IMR-90 (cell line): ENCODE measurements at regions not wholly inside any gene's neighbourhood (a gene's known extent, or its start where the extent isn't known, plus 50 kb on each side); places are given as distances from the start of the nearest gene placed in this dataset.

Experiments
- ATAC-seq: fragments of 200-7000 bp; cut with Tn5 transposase; 2 replicates; pipeline ENCODE4 v1.9.1; 2020; ENCODE audit warnings: low read depth, mild to moderate bottlenecking, moderate library complexity
- BruUV-seq: library from RNA; stranded (reverse); fragments of 400-500 nt; replicated peaks from 2 replicates; lab custom pipeline; 2021; lab: Mats Ljungman, UMichigan
- CTCF ChIA-PET: fragments of 300-600 bp; formaldehyde crosslinking; extraction: SDS; loops from one replicate; lab custom pipeline; 2021; ENCODE audit warnings: antibody characterized with exemption; lab: Yijun Ruan, JAX
- POLR2A ChIA-PET: fragments of 300-600 bp; sonication (Branson Sonifier 250); formaldehyde crosslinking; loops from one replicate; lab custom pipeline; 2022; ENCODE audit warnings: antibody characterized with exemption; ENCODE audit not compliant: unreplicated experiment; lab: Charles Lee
- DNase-seq: peaks from one replicate; pipeline ENCODE4 v3.0.0; 2013
- H2AFZ ChIP-seq: replicated peaks from 2 replicates; pipeline ENCODE3; 2013; ENCODE audit warnings: low read length, mild to moderate bottlenecking; ENCODE audit not compliant: poor library complexity
- H2AK5ac ChIP-seq: 2 replicates; pipeline ENCODE4 v1.6.1; 2013; ENCODE audit warnings: low read depth, low read length, inconsistent platforms
- H2AK9ac ChIP-seq: replicated peaks from 2 replicates; pipeline ENCODE3; 2013; ENCODE audit warnings: mild to moderate bottlenecking, low read depth, low read length, moderate library complexity; ENCODE audit not compliant: poor library complexity
- H2BK120ac ChIP-seq: 2 replicates; pipeline ENCODE4 v1.6.1; 2013; ENCODE audit warnings: low read depth, low read length, inconsistent platforms
- H2BK15ac ChIP-seq: 3 replicates; pipeline ENCODE4 v1.6.1; 2013; ENCODE audit warnings: low read depth, low read length, inconsistent platforms
- H2BK20ac ChIP-seq: 2 replicates; pipeline ENCODE4 v1.6.1; 2013; ENCODE audit warnings: low read depth, mild to moderate bottlenecking, inconsistent platforms, low read length, moderate library complexity
- H2BK5ac ChIP-seq: 2 replicates; pipeline ENCODE4 v1.6.1; 2013; ENCODE audit warnings: mild to moderate bottlenecking, low read depth, low read length, inconsistent platforms; ENCODE audit not compliant: poor library complexity, severe bottlenecking
- H3K14ac ChIP-seq: replicated peaks from 2 replicates; pipeline ENCODE4 v1.6.1; 2013; ENCODE audit warnings: low read depth, low read length, inconsistent platforms
- H3K18ac ChIP-seq: 2 replicates; pipeline ENCODE4 v1.6.1; 2013; ENCODE audit warnings: low read depth, low read length, control low read depth
- H3K23ac ChIP-seq: 2 replicates; pipeline ENCODE4 v1.6.1; 2013; ENCODE audit warnings: low read depth, low read length, inconsistent platforms
- H3K27ac ChIP-seq: 2 replicates; pipeline ENCODE4 v1.5.1; 2013; ENCODE audit warnings: mild to moderate bottlenecking, control low read depth, low read length; ENCODE audit not compliant: insufficient read depth
- H3K27me3 ChIP-seq: 2 replicates; pipeline ENCODE4 v1.6.1; 2013; ENCODE audit warnings: low read length; ENCODE audit not compliant: control insufficient read depth, insufficient read depth
- H3K36me3 ChIP-seq: 2 replicates; pipeline ENCODE4 v1.6.1; 2013; ENCODE audit warnings: low read length, mixed read lengths; ENCODE audit not compliant: control insufficient read depth, insufficient read depth
- H3K4ac ChIP-seq: 2 replicates; pipeline ENCODE4 v1.6.1; 2013; ENCODE audit warnings: low read depth, low read length, inconsistent platforms
- H3K4me1 ChIP-seq: 2 replicates; pipeline ENCODE4 v1.6.1; 2013; ENCODE audit warnings: low read length, mixed read lengths; ENCODE audit not compliant: control insufficient read depth, insufficient read depth
- H3K4me2 ChIP-seq: 2 replicates; pipeline ENCODE4 v1.6.1; 2013; ENCODE audit warnings: low read depth, mild to moderate bottlenecking, control low read depth, low read length, moderate library complexity
- H3K4me3 ChIP-seq: 2 replicates; pipeline ENCODE4 v1.5.1; 2013; ENCODE audit warnings: low read depth, mild to moderate bottlenecking, control low read depth, low read length, moderate library complexity; ENCODE audit not compliant: insufficient read depth
- H3K56ac ChIP-seq: 2 replicates; pipeline ENCODE4 v1.6.1; 2013; ENCODE audit warnings: low read length, inconsistent platforms; ENCODE audit not compliant: insufficient read depth; ENCODE audit errors: extremely low read depth
- H3K79me1 ChIP-seq, 2 experiments: 2 replicates each; pipeline ENCODE4 v1.6.1; 2013; ENCODE audit warnings: low read length in 2 of 2, inconsistent platforms in 1 of 2, low read depth in 1 of 2
- H3K9ac ChIP-seq: 2 replicates; pipeline ENCODE4 v1.6.1; 2013; ENCODE audit warnings: low read depth, low read length, control low read depth
- H3K9me1 ChIP-seq: 2 replicates; pipeline ENCODE4 v1.6.1; 2013; ENCODE audit warnings: low read length, inconsistent platforms; ENCODE audit not compliant: insufficient read depth
- H3K9me3 ChIP-seq: 2 replicates; pipeline ENCODE4 v1.6.1; 2013; ENCODE audit warnings: low read length; ENCODE audit not compliant: control insufficient read depth, insufficient read depth
- H4K20me1 ChIP-seq: 2 replicates; pipeline ENCODE4 v1.6.1; 2013; ENCODE audit warnings: low read length, inconsistent platforms; ENCODE audit not compliant: insufficient read depth
- H4K5ac ChIP-seq: 2 replicates; pipeline ENCODE4 v1.6.1; 2013; ENCODE audit warnings: mild to moderate bottlenecking, low read depth, low read length, control low read depth
- H4K8ac ChIP-seq, 2 experiments: 2 replicates each; pipeline ENCODE4 v1.6.1; 2013; ENCODE audit warnings: low read depth in 2 of 2, low read length in 2 of 2, control low read depth in 1 of 2, inconsistent platforms in 1 of 2
- H4K91ac ChIP-seq: 2 replicates; pipeline ENCODE4 v1.6.1; 2013; ENCODE audit warnings: low read depth, low read length, inconsistent platforms; ENCODE audit not compliant: insufficient read depth
- NFE2L2 ChIP-seq: fragments of 150-350 bp; IDR thresholded peaks from 2 replicates; pipeline ENCODE4 v1.6.1; 2016; ENCODE audit warnings: low read depth, mild to moderate bottlenecking, low read length
- POLR2A ChIP-seq: IDR thresholded peaks from 2 replicates; pipeline ENCODE4 v1.6.1; 2012; ENCODE audit warnings: mild to moderate bottlenecking, low read depth, low read length
- WGBS, 2 experiments: methylation state at CpG; one replicate each; pipeline versions ENCODE4 v1.1.5 to v1.1.7; 2013; ENCODE audit warnings: missing lambda C conversion rate in 2 of 2; ENCODE audit not compliant: insufficient read length in 1 of 2; ENCODE audit errors: extremely low coverage in 2 of 2; 5-methylcytosine and 5-hydroxymethylcytosine counted together
- dilution Hi-C: fragments of 300-500 bp; cut with HindIII; formaldehyde crosslinking; loops from one replicate; pipeline ENCODE4 v1.14.3; 2018; ENCODE audit warnings: low sequenced_read_pairs; ENCODE audit not compliant: unreplicated experiment
- in situ Hi-C: fragments of 300-500 bp; cut with MboI; formaldehyde crosslinking; loops from 3 replicates; pipeline ENCODE4 v1.14.3; 2019; ENCODE audit warnings: low sequenced_read_pairs, inconsistent platforms, mixed read lengths
- intact Hi-C: fragments of 100-400 bp; cut with micrococcal nuclease; formaldehyde crosslinking; loops from 2 replicates; pipeline ENCODE4 v1.10.0; 2022

GRCh38 chr13:108437496-108437895 is 168.0 kb downstream of the TNFSF13B start:
- no peak for ATAC-seq
- Histone ChIP-seq H3K9me1 (no peaks in the 10 kb centered on the region), H3K9me3 (no peaks in the 10 kb centered on the region), H2BK20ac (no peak overlapping the region), H4K20me1 (no peaks in the 10 kb centered on the region), H3K27ac (no peak overlapping the region), H4K91ac (no peak overlapping the region), H3K4me1 (no peaks in the 10 kb centered on the region), H3K56ac (no peak overlapping the region), H3K9ac (no peak overlapping the region), H2AFZ (no peak overlapping the region), H3K27me3 (no peaks in the 10 kb centered on the region), H4K5ac (no peak overlapping the region), H3K4me2 (no peak overlapping the region), H3K14ac (no peak overlapping the region), H2BK15ac (no peak overlapping the region), H3K23ac (no peak overlapping the region), H3K18ac (no peak overlapping the region), H3K36me3 (no peaks in the 10 kb centered on the region), H3K4ac (no peak overlapping the region), H2AK9ac (no peak overlapping the region), H2AK5ac (no peak overlapping the region), H4K8ac (no peak overlapping the region), H3K4me3 (no peak overlapping the region), H3K79me1 (no peaks in the 10 kb centered on the region), H2BK5ac (no peak overlapping the region), H2BK120ac (no peak overlapping the region)
- dilution Hi-C loops (no loop called here), in situ Hi-C loops (no loop called here), intact Hi-C loops (no loop called here)
- ChIA-PET POLR2A (interaction anchor here (0.6 kb wide), 1 partner anchor 8 kb away, joined by 3 read pairs; no protein-coding TSS in a partner anchor), CTCF (no interaction called here)
- DNase-seq, result no peak
- no CpG with 5 or more reads among the region's 2 CpGs for WGBS, 2 experiments
- TF ChIP-seq NFE2L2, result 0 out of 2 replicates have a peak, but pooled peaks have one; percentile 27
- TF ChIP-seq POLR2A, result no peak
- BruUV-seq, result no TSS peak
